IMR-90 (cell line): ENCODE measurements at regions not wholly inside any gene's neighbourhood (a gene's known extent, or its start where the extent isn't known, plus 50 kb on each side); places are given as distances from the start of the nearest gene placed in this dataset.

Experiments
- ATAC-seq: fragments of 200-7000 bp; cut with Tn5 transposase; 2 replicates; pipeline ENCODE4 v1.9.1; 2020; ENCODE audit warnings: low read depth, mild to moderate bottlenecking, moderate library complexity
- BruUV-seq: library from RNA; stranded (reverse); fragments of 400-500 nt; replicated peaks from 2 replicates; lab custom pipeline; 2021; lab: Mats Ljungman, UMichigan
- CTCF ChIA-PET: fragments of 300-600 bp; formaldehyde crosslinking; extraction: SDS; loops from one replicate; lab custom pipeline; 2021; ENCODE audit warnings: antibody characterized with exemption; lab: Yijun Ruan, JAX
- POLR2A ChIA-PET: fragments of 300-600 bp; sonication (Branson Sonifier 250); formaldehyde crosslinking; loops from one replicate; lab custom pipeline; 2022; ENCODE audit warnings: antibody characterized with exemption; ENCODE audit not compliant: unreplicated experiment; lab: Charles Lee
- DNase-seq: peaks from one replicate; pipeline ENCODE4 v3.0.0; 2013
- H2AFZ ChIP-seq: replicated peaks from 2 replicates; pipeline ENCODE3; 2013; ENCODE audit warnings: low read length, mild to moderate bottlenecking; ENCODE audit not compliant: poor library complexity
- H2AK5ac ChIP-seq: 2 replicates; pipeline ENCODE4 v1.6.1; 2013; ENCODE audit warnings: low read depth, low read length, inconsistent platforms
- H2AK9ac ChIP-seq: replicated peaks from 2 replicates; pipeline ENCODE3; 2013; ENCODE audit warnings: mild to moderate bottlenecking, low read depth, low read length, moderate library complexity; ENCODE audit not compliant: poor library complexity
- H2BK120ac ChIP-seq: 2 replicates; pipeline ENCODE4 v1.6.1; 2013; ENCODE audit warnings: low read depth, low read length, inconsistent platforms
- H2BK15ac ChIP-seq: 3 replicates; pipeline ENCODE4 v1.6.1; 2013; ENCODE audit warnings: low read depth, low read length, inconsistent platforms
- H2BK20ac ChIP-seq: 2 replicates; pipeline ENCODE4 v1.6.1; 2013; ENCODE audit warnings: low read depth, mild to moderate bottlenecking, inconsistent platforms, low read length, moderate library complexity
- H2BK5ac ChIP-seq: 2 replicates; pipeline ENCODE4 v1.6.1; 2013; ENCODE audit warnings: mild to moderate bottlenecking, low read depth, low read length, inconsistent platforms; ENCODE audit not compliant: poor library complexity, severe bottlenecking
- H3K14ac ChIP-seq: replicated peaks from 2 replicates; pipeline ENCODE4 v1.6.1; 2013; ENCODE audit warnings: low read depth, low read length, inconsistent platforms
- H3K18ac ChIP-seq: 2 replicates; pipeline ENCODE4 v1.6.1; 2013; ENCODE audit warnings: low read depth, low read length, control low read depth
- H3K23ac ChIP-seq: 2 replicates; pipeline ENCODE4 v1.6.1; 2013; ENCODE audit warnings: low read depth, low read length, inconsistent platforms
- H3K27ac ChIP-seq: 2 replicates; pipeline ENCODE4 v1.5.1; 2013; ENCODE audit warnings: mild to moderate bottlenecking, control low read depth, low read length; ENCODE audit not compliant: insufficient read depth
- H3K27me3 ChIP-seq: 2 replicates; pipeline ENCODE4 v1.6.1; 2013; ENCODE audit warnings: low read length; ENCODE audit not compliant: control insufficient read depth, insufficient read depth
- H3K36me3 ChIP-seq: 2 replicates; pipeline ENCODE4 v1.6.1; 2013; ENCODE audit warnings: low read length, mixed read lengths; ENCODE audit not compliant: control insufficient read depth, insufficient read depth
- H3K4ac ChIP-seq: 2 replicates; pipeline ENCODE4 v1.6.1; 2013; ENCODE audit warnings: low read depth, low read length, inconsistent platforms
- H3K4me1 ChIP-seq: 2 replicates; pipeline ENCODE4 v1.6.1; 2013; ENCODE audit warnings: low read length, mixed read lengths; ENCODE audit not compliant: control insufficient read depth, insufficient read depth
- H3K4me2 ChIP-seq: 2 replicates; pipeline ENCODE4 v1.6.1; 2013; ENCODE audit warnings: low read depth, mild to moderate bottlenecking, control low read depth, low read length, moderate library complexity
- H3K4me3 ChIP-seq: 2 replicates; pipeline ENCODE4 v1.5.1; 2013; ENCODE audit warnings: low read depth, mild to moderate bottlenecking, control low read depth, low read length, moderate library complexity; ENCODE audit not compliant: insufficient read depth
- H3K56ac ChIP-seq: 2 replicates; pipeline ENCODE4 v1.6.1; 2013; ENCODE audit warnings: low read length, inconsistent platforms; ENCODE audit not compliant: insufficient read depth; ENCODE audit errors: extremely low read depth
- H3K79me1 ChIP-seq, 2 experiments: 2 replicates each; pipeline ENCODE4 v1.6.1; 2013; ENCODE audit warnings: low read length in 2 of 2, inconsistent platforms in 1 of 2, low read depth in 1 of 2
- H3K9ac ChIP-seq: 2 replicates; pipeline ENCODE4 v1.6.1; 2013; ENCODE audit warnings: low read depth, low read length, control low read depth
- H3K9me1 ChIP-seq: 2 replicates; pipeline ENCODE4 v1.6.1; 2013; ENCODE audit warnings: low read length, inconsistent platforms; ENCODE audit not compliant: insufficient read depth
- H3K9me3 ChIP-seq: 2 replicates; pipeline ENCODE4 v1.6.1; 2013; ENCODE audit warnings: low read length; ENCODE audit not compliant: control insufficient read depth, insufficient read depth
- H4K20me1 ChIP-seq: 2 replicates; pipeline ENCODE4 v1.6.1; 2013; ENCODE audit warnings: low read length, inconsistent platforms; ENCODE audit not compliant: insufficient read depth
- H4K5ac ChIP-seq: 2 replicates; pipeline ENCODE4 v1.6.1; 2013; ENCODE audit warnings: mild to moderate bottlenecking, low read depth, low read length, control low read depth
- H4K8ac ChIP-seq, 2 experiments: 2 replicates each; pipeline ENCODE4 v1.6.1; 2013; ENCODE audit warnings: low read depth in 2 of 2, low read length in 2 of 2, control low read depth in 1 of 2, inconsistent platforms in 1 of 2
- H4K91ac ChIP-seq: 2 replicates; pipeline ENCODE4 v1.6.1; 2013; ENCODE audit warnings: low read depth, low read length, inconsistent platforms; ENCODE audit not compliant: insufficient read depth
- MAFK ChIP-seq: IDR thresholded peaks from 2 replicates; pipeline ENCODE4 v1.6.1; 2012; ENCODE audit warnings: low read depth, low read length, improper control_type of control experiment
- USF2 ChIP-seq: fragments of 150-350 bp; IDR thresholded peaks from 2 replicates; pipeline ENCODE4 v1.6.1; 2017; ENCODE audit warnings: mild to moderate bottlenecking, antibody characterized with exemption, low read length, low read depth
- dilution Hi-C: fragments of 300-500 bp; cut with HindIII; formaldehyde crosslinking; loops from one replicate; pipeline ENCODE4 v1.14.3; 2018; ENCODE audit warnings: low sequenced_read_pairs; ENCODE audit not compliant: unreplicated experiment
- in situ Hi-C: fragments of 300-500 bp; cut with MboI; formaldehyde crosslinking; loops from 3 replicates; pipeline ENCODE4 v1.14.3; 2019; ENCODE audit warnings: low sequenced_read_pairs, inconsistent platforms, mixed read lengths
- intact Hi-C: fragments of 100-400 bp; cut with micrococcal nuclease; formaldehyde crosslinking; loops from 2 replicates; pipeline ENCODE4 v1.10.0; 2022

GRCh38 chr19:27522223-27522622 lies 1690.7 kb downstream of the UQCRFS1 start:
- Histone ChIP-seq H3K14ac (no peak overlapping the region), H4K5ac (no peak overlapping the region), H3K9ac (no peak overlapping the region), H3K4ac (no peak overlapping the region), H3K4me1 (no peaks in the 10 kb centered on the region), H2AFZ (no peak overlapping the region), H3K36me3 (no peaks in the 10 kb centered on the region), H3K9me1 (no peaks in the 10 kb centered on the region), H4K8ac (no peak overlapping the region), H3K9me3 (no peaks in the 10 kb centered on the region), H3K27me3 (no peaks in the 10 kb centered on the region), H4K20me1 (no peaks in the 10 kb centered on the region), H3K4me2 (no peak overlapping the region), H2BK20ac (no peak overlapping the region), H3K18ac (no peak overlapping the region), H2AK9ac (no peak overlapping the region), H2BK5ac (no peak overlapping the region), H3K27ac (no peak overlapping the region), H3K56ac (no peak overlapping the region), H2BK15ac (no peak overlapping the region), H2BK120ac (no peak overlapping the region), H3K23ac (no peak overlapping the region), H3K79me1 (no peaks in the 10 kb centered on the region), H2AK5ac (no peak overlapping the region), H3K4me3 (no peak overlapping the region), H4K91ac (no peak overlapping the region)
- ChIA-PET POLR2A (no interaction called here), CTCF (no interaction called here)
- DNase-seq (no peak), ATAC-seq (no peak)
- no TSS peak for BruUV-seq
- intact Hi-C loops (no loop called here), in situ Hi-C loops (no loop called here), dilution Hi-C loops (no loop called here)
- TF ChIP-seq MAFK (0 out of 2 replicates have a peak, but pooled peaks have one; percentile 28), USF2 (no peak)
